Heart right ventricle (tissue), 16 donors: ENCODE measurements at regions not wholly inside any gene's neighbourhood (a gene's known extent, or its start where the extent isn't known, plus 50 kb on each side); places are given as distances from the start of the nearest gene placed in this dataset.

Experiments
- ATAC-seq, 8 donors: fragments of 200-7000 bp; cut with Tn5 transposase; one replicate each; pipeline ENCODE4 v1.9.1; 2020; ENCODE audit warnings: mild to moderate bottlenecking in 8 of 8, moderate library complexity in 8 of 8, moderate number of reproducible peaks in 1 of 8
- DNase-seq, 2 donors: peaks; one replicate each; pipeline ENCODE4 v3.0.0-alpha.2; 2020
- H3K27ac ChIP-seq, 10 donors: fragments of 200-600 bp; sonication (generic) in 2 of 10; one replicate each; pipeline versions ENCODE4 v1.5.0 to v1.8.0; 2020 to 2022; ENCODE audit warnings: mild to moderate bottlenecking in 3 of 10
- H3K27me3 ChIP-seq, 7 donors: fragments of 200-600 bp; one replicate each; pipeline ENCODE4 v1.8.0; 2021 to 2022; ENCODE audit warnings: mild to moderate bottlenecking in 2 of 7
- H3K36me3 ChIP-seq, 9 donors: fragments of 200-600 bp; sonication (generic) in 1 of 9; one replicate each; pipeline versions ENCODE4 v1.5.0 to v1.8.0; 2020 to 2022; ENCODE audit warnings: mild to moderate bottlenecking in 2 of 9
- H3K4me1 ChIP-seq, 9 donors: fragments of 200-600 bp; sonication (generic) in 1 of 9; one replicate each; pipeline versions ENCODE4 v1.5.0 to v1.8.0; 2020 to 2022; ENCODE audit warnings: mild to moderate bottlenecking in 4 of 9
- H3K4me3 ChIP-seq, 10 donors: fragments of 200-600 bp; sonication (generic) in 2 of 10; one replicate each; pipeline versions ENCODE4 v1.5.0 to v1.8.0; 2020 to 2022; ENCODE audit warnings: mild to moderate bottlenecking in 7 of 10, moderate library complexity in 2 of 10
- H3K9me3 ChIP-seq, 11 donors: fragments of 200-600 bp in 10 of 11; sonication (generic) in 2 of 11; one replicate each; pipeline versions ENCODE4 v1.5.0 to v1.8.0; 2013 to 2022; ENCODE audit warnings: mild to moderate bottlenecking in 2 of 11, control low read depth in 1 of 11, moderate library complexity in 1 of 11
- CTCF ChIP-seq, 9 donors: fragments of 200-600 bp; sonication (generic) in 2 of 9; IDR thresholded peaks; one replicate each; pipeline versions ENCODE4 v1.5.0 to v1.8.0; 2021 to 2022; ENCODE audit warnings: antibody characterized with exemption in 9 of 9, mild to moderate bottlenecking in 5 of 9, moderate library complexity in 1 of 9
- WGBS, 2 donors: extraction: QIAGEN DNeasy Blood & Tissue Kit; methylation state at CpG; one replicate each; pipeline ENCODE4 v1.1.7; 2013; ENCODE audit warnings: inconsistent platforms in 1 of 2; 5-methylcytosine and 5-hydroxymethylcytosine counted together
- intact Hi-C, 10 donors: fragments of 100-400 bp; cut with DNase I; formaldehyde crosslinking; loops; one replicate each; pipeline versions ENCODE4 v1.11.1 to v1.14.2; 2022
- donor health status: Arrhythmogenic right ventricular cardiomyopathy.
- donor health status: ischemic (EF 13 %, LVEDD 7.1; RV severe dilation, severe dysfunction).
- donor health status: healthy with polysubstance abuse.
- donor health status: DM: no; HTN: yes; CAD: no.
- donor health status: DM: no; HTN: no; CAD: no.
- donor health status: ischemic (EF 25% LVEDD 6.9; RV normal size, moderate dysfunction).
- donor health status: ischemic (EF 25% LVEDD 5.7; RV mildly dilated, moderate dysfunction).
- donor health status: healthy.
- donor health status: DM: yes; HTN: yes; CAD: no.
- donor health status: Ischemic cardiomyopathy.
- donor health status: ischemic (EF 35%, LVEDD 5.7; RV mildly dilated, moderate dysfunction).
- donor health status: nonischemic (EF 11% LVEDD 7.7; RV severe dilation, severe dysfunction).
- donor health status: DM: yes; HTN: yes; CAD: no.
- donor health status: PGD.
- donor health status: ischemic (EF 29% LVEDD 5.4; RV normal size, mild dysfunction).
- donor health status: nonischemic (EF 23%, LVEDD 6.1; RV moderate dilation, normal function).

- H3K4me3 ChIP-seq: no peak overlapping the region
- no peaks in the 10 kb centered on the region for H3K27me3 ChIP-seq
- H3K36me3 ChIP-seq: no peaks in the 10 kb centered on the region
- intact Hi-C loops: no loop called here
- no peaks in the 10 kb centered on the region for H3K9me3 ChIP-seq
- no peak overlapping the region for H3K27ac ChIP-seq
- DNase-seq (no peak), ATAC-seq (no peak)
- H3K4me1 ChIP-seq: no peaks in the 10 kb centered on the region
- 56 to 57% methylated on average over 4 of the region's 4 CpGs for WGBS, 2 donors
- no peak for TF ChIP-seq CTCF (IDR thresholded peaks at IDR 0.05)
Measured at GRCh38 chr16:51290442-51291285, 139.6 kb upstream of the SALL1 start.

DNA sequence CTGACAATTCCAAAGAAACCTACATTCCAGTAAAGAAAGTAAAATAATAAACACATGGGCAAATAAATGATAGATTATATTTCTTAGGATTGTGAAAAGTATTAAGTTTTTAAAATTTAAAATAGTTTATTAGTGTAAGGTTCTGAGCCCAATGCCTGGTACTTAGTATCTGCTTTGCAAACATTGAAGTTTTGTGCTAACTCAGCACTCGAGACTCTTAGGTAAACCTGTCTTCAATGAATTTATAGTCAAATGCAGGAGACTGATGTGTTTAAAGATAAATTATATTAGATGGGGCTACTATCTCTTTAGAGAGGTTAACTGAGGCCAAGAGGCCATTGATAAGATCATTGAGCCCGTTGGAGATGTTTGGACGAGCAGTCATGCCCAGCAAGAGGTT is 138.3 kb upstream of the SALL1 start:
- H3K27ac ChIP-seq: no peak overlapping the region
- H3K4me1 ChIP-seq: no peaks in the 10 kb centered on the region
- TF ChIP-seq CTCF (IDR thresholded peaks at IDR 0.05): no peak
- no peak overlapping the region for H3K4me3 ChIP-seq
- intact Hi-C loops: no loop called here
- no peaks in the 10 kb centered on the region for H3K36me3 ChIP-seq
- ATAC-seq: no peak
- H3K27me3 ChIP-seq: no peaks in the 10 kb centered on the region
- H3K9me3 ChIP-seq: no peaks in the 10 kb centered on the region
- DNase-seq: no peak
- WGBS, 2 donors: 29 to 32% methylated on average over 3 of the region's 3 CpGs

GRCh38 chr16:51287121-51287755 is 136.2 kb upstream of the SALL1 start:
- Histone ChIP-seq H3K4me3 (no peak overlapping the region), H3K4me1 (no peaks in the 10 kb centered on the region), H3K9me3 (no peaks in the 10 kb centered on the region), H3K27me3 (no peaks in the 10 kb centered on the region), H3K36me3 (no peaks in the 10 kb centered on the region), H3K27ac (no peak overlapping the region)
- ATAC-seq (no peak), DNase-seq (no peak)
- 61 to 65% methylated on average over 14 of the region's 14 CpGs for WGBS, 2 donors
- TF ChIP-seq CTCF (IDR thresholded peaks at IDR 0.05): no peak
- intact Hi-C loops: no loop called here

- WGBS, 2 donors: 85 to 90% methylated on average over 5 of the region's 5 CpGs
- no peak for TF ChIP-seq CTCF (IDR thresholded peaks at IDR 0.05)
- Histone ChIP-seq H3K4me3 (no peak overlapping the region), H3K27me3 (no peaks in the 10 kb centered on the region), H3K9me3 (no peaks in the 10 kb centered on the region), H3K4me1 (no peaks in the 10 kb centered on the region), H3K36me3 (no peaks in the 10 kb centered on the region), H3K27ac (no peak overlapping the region)
- no peak for ATAC-seq
- intact Hi-C loops: no loop called here
- DNase-seq: no peak
Measured at GRCh38 chr16:51286272-51286671, 135.2 kb upstream of the SALL1 start.
